ENCODE measurements at regions not wholly inside any gene's neighbourhood (a gene's known extent, or its start where the extent isn't known, plus 50 kb on each side); places are given as distances from the start of the nearest gene placed in this dataset.

- DNase-seq = no peak
Measured at GRCh38 chr1:193806079-193807048, 620.0 kb upstream of the B3GALT2 start.

- DNase-seq = no peak
Measured at GRCh38 chr1:193799948-193800690, 613.7 kb upstream of the B3GALT2 start.

GRCh38 chr1:193799371-193799770 is 613.0 kb upstream of the B3GALT2 start:
- DNase-seq = no peak

GRCh38 chr1:193794239-193794638 is 607.8 kb upstream of the B3GALT2 start:
- DNase-seq = no peak

- DNase-seq = no peak
Measured at GRCh38 chr1:193791746-193792145, 605.3 kb upstream of the B3GALT2 start.

- no peak for DNase-seq
Measured at GRCh38 chr1:193787061-193787460, 600.6 kb upstream of the B3GALT2 start.

GRCh38 chr1:193785850-193786420 is 599.5 kb upstream of the B3GALT2 start:
- no peak for DNase-seq

- DNase-seq = no peak
Measured at GRCh38 chr1:193774536-193775323, 588.3 kb upstream of the B3GALT2 start.

GRCh38 chr1:193771596-193771995 is 585.2 kb upstream of the B3GALT2 start:
- DNase-seq = no peak

GRCh38 chr1:193769651-193770050 is 583.2 kb upstream of the B3GALT2 start:
- no peak for DNase-seq

GRCh38 chr1:193767886-193768285 is 581.5 kb upstream of the B3GALT2 start:
- DNase-seq = no peak

GRCh38 chr1:193766329-193766728 is 579.9 kb upstream of the B3GALT2 start:
- no peak for DNase-seq

GRCh38 chr1:193763266-193763665 is 576.9 kb upstream of the B3GALT2 start:
- DNase-seq = no peak

- no peak for DNase-seq
Measured at GRCh38 chr1:193762236-193762635, 575.8 kb upstream of the B3GALT2 start.

- DNase-seq = no peak
Measured at GRCh38 chr1:193755441-193755840, 569.0 kb upstream of the B3GALT2 start.

- DNase-seq = no peak
Measured at GRCh38 chr1:193754732-193755427, 568.5 kb upstream of the B3GALT2 start.

- no peak for DNase-seq
Measured at GRCh38 chr1:193754151-193754550, 567.7 kb upstream of the B3GALT2 start.

- DNase-seq = no peak
Measured at GRCh38 chr1:193753038-193753756, 566.8 kb upstream of the B3GALT2 start.

GRCh38 chr1:193749868-193750267 is 563.5 kb upstream of the B3GALT2 start:
- DNase-seq = no peak

GRCh38 chr1:193747579-193747978 is 561.2 kb upstream of the B3GALT2 start:
- no peak for DNase-seq

- DNase-seq = no peak
Measured at GRCh38 chr1:193741228-193741627, 554.8 kb upstream of the B3GALT2 start.
